HG03097 (cell line): ENCODE measurements at regions not wholly inside any gene's neighbourhood (a gene's known extent, or its start where the extent isn't known, plus 50 kb on each side); places are given as distances from the start of the nearest gene placed in this dataset.

Source experiments
- ATAC-seq: cut with Tn5 transposase; IDR thresholded peaks from one replicate; pipeline ENCODE4 v1.9.1; 2021; ENCODE audit not compliant: unreplicated experiment, low FRiP score

- no peak for ATAC-seq
Measured at GRCh38 chr2:6369266-6369665, 496.4 kb downstream of the CMPK2 start.

- ATAC-seq = no peak
Measured at GRCh38 chr2:6370753-6371551, 494.8 kb downstream of the CMPK2 start.

- ATAC-seq = no peak
Measured at GRCh38 chr2:6372317-6372901, 493.3 kb downstream of the CMPK2 start.

- no peak for ATAC-seq
Measured at GRCh38 chr2:6381326-6381725, 484.4 kb downstream of the CMPK2 start.

- ATAC-seq = no peak
Measured at GRCh38 chr2:6384341-6384740, 481.4 kb downstream of the CMPK2 start.

- no peak for ATAC-seq
Measured at GRCh38 chr2:6392354-6392753, 473.4 kb downstream of the CMPK2 start.

GRCh38 chr2:6392966-6393365 lies 472.7 kb downstream of the CMPK2 start:
- no peak for ATAC-seq

GRCh38 chr2:6393819-6394218 lies 471.9 kb downstream of the CMPK2 start:
- ATAC-seq = no peak

GRCh38 chr2:6394276-6394675 lies 471.4 kb downstream of the CMPK2 start:
- no peak for ATAC-seq

GRCh38 chr2:6398421-6398820 lies 467.3 kb downstream of the CMPK2 start:
- no peak for ATAC-seq

GRCh38 chr2:6401301-6401700 lies 464.4 kb downstream of the CMPK2 start:
- no peak for ATAC-seq

GRCh38 chr2:6408057-6408456 lies 457.6 kb downstream of the CMPK2 start:
- no peak for ATAC-seq

- no peak for ATAC-seq
Measured at GRCh38 chr2:6410313-6410712, 455.4 kb downstream of the CMPK2 start.

- no peak for ATAC-seq
Measured at GRCh38 chr2:6412533-6413091, 453.1 kb downstream of the CMPK2 start.

- no peak for ATAC-seq
Measured at GRCh38 chr2:6417050-6417449, 448.7 kb downstream of the CMPK2 start.

GRCh38 chr2:6418291-6418690 lies 447.4 kb downstream of the CMPK2 start:
- ATAC-seq = no peak

- ATAC-seq = no peak
Measured at GRCh38 chr2:6421138-6421730, 444.5 kb downstream of the CMPK2 start.

GRCh38 chr2:6421888-6422287 lies 443.8 kb downstream of the CMPK2 start:
- no peak for ATAC-seq

GRCh38 chr2:6423157-6423556 lies 442.6 kb downstream of the CMPK2 start:
- no peak for ATAC-seq

GRCh38 chr2:6423944-6424343 lies 441.8 kb downstream of the CMPK2 start:
- no peak for ATAC-seq

- no peak for ATAC-seq
Measured at GRCh38 chr2:6425032-6425431, 440.7 kb downstream of the CMPK2 start.
